ENCODE measurements at regions not wholly inside any gene's neighbourhood (a gene's known extent, or its start where the extent isn't known, plus 50 kb on each side); places are given as distances from the start of the nearest gene placed in this dataset.
"Not testable (repeated sequence)": the region's sequence is repeated elsewhere in the genome, so short reads cannot be mapped to it uniquely, and the experiment has no call there.

DNA sequence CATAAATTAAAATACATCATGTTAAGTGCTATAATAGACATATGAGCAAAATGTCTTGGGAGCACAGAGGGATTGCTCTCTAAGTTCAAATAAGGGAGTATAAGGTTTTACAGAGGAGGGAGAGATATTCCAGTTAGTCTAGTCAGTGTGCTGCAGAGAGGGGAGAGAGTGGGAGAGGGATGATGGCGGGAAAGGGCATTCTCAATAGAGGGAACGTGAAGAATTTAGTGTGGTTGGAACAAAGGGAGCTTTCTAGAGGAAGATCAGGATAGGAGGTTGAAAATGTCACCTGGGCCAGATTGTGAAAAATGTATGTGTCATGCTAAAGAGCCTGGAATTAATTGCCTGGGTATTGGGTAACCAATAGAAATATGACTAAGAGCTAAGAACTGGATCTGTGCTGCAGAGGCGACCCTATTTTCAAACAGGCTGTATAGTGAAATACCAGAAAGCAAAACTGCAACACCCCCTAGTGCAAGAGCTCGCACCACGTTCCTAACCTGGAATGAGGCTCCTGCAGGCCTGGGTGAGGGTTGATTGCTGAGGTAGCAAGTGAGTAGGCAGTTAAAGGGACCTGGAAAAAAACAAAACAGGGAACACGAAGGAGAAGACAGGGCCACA is 791.8 kb upstream of the C9orf72 start:
- DNase-seq: no peak

- DNase-seq: no peak
Measured at GRCh38 chr9:28365728-28366127, 792.4 kb upstream of the C9orf72 start.

DNA sequence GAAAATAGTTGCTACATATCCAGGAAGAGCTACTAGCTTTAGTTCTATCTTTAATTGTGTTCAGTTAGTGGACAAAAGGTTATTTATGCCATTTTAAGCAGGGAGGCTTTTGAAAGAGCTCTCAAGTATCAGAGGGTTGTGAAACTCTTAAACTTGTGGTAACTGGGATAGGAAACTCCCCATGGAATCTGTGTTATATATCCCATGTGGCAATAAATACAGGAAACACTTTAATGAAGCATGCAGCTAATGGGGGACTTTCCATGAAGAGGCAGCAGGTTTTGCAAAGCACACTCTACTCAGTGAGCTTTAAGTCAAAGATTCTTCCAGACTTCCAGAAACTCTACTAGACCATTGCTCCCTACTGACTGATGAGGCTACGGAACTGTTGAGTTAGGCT is 805.0 kb upstream of the C9orf72 start:
- no peak for DNase-seq

- DNase-seq: no peak
Measured at GRCh38 chr9:28379082-28379481, 805.8 kb upstream of the C9orf72 start.

DNA sequence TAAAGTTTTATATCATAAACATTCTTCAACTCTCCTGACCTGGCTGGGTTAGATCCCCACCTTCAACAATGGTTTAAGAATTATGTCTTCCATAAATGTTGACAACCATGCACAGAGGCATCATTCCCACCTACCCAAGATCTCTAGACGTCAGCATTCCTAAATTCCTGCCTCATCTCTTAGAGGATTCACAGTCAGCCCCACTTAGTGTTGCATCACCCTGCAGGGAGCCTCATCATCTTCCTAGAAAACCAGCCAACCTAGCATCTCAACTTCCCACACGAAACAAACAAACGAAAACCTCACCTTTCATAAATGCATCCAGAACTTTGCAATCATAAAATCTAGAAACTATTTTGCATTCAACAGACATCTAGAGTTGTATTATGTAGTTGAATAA is 816.1 kb upstream of the C9orf72 start:
- DNase-seq: no peak

DNA sequence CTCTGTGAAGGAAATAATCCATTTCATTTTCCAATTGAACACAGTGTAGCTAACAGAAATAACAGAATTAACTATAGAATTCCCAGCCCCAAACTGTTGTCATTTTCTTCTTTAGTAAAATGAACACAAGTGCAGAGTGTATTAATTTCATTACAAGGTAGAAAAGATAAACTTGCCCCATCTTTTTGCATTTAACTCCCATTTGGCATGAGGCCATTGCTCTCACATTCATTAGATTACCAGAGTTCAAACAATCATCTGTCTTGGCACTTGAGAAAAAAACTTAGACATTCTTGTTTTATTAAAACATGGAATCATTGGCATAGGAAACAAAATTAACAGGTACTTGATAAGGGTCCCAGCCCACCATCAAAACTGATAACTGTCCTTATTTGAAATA is 821.5 kb upstream of the C9orf72 start:
- no peak for DNase-seq

- no peak for DNase-seq
Measured at GRCh38 chr9:28396058-28396457, 822.8 kb upstream of the C9orf72 start.

DNA sequence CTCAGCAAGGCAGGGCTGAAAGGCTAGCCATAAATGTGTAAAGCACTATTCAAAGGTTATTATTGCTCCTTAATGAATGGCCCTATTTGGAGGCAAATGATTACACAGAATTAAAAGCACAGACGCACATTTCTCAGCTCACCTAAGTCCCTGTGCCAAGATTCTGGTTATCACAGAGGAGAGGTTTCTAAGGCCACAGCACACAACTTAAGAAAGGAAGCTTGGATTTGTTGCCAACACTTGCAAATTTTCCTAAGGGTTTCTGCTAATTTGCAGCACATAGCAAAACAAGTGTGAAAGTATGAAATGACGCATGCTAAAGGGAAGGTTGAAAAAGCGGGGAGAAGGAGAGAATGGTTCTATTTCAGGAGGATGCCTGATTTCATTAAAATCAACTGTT is 834.1 kb upstream of the C9orf72 start:
- no peak for DNase-seq

DNA sequence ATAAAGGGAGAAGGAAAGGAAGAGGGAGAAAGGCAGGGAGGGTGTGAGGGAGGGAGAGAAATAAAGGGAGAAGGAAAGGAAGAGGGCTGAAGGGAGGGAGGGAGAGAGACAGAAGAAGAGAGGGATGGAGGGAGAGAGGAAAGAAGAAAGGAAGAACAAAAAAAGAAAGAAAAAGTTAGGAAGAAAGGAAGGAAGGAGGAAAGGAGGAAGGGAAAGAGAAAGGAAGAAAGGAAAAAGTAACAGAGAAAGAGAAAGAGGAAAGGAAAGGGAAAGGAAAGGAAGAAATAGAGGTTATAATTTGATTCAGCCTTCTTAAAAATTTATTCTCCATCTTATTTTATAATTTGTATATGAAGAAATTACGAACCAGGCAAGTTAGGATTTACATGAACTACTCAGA is 836.6 kb upstream of the C9orf72 start:
- DNase-seq: no peak

GRCh38 chr9:28410411-28410810 is 837.1 kb upstream of the C9orf72 start:
- no peak for DNase-seq

- no peak for DNase-seq
Measured at GRCh38 chr9:28413471-28413870, 840.2 kb upstream of the C9orf72 start.

GRCh38 chr9:28423255-28423654 is 850.0 kb upstream of the C9orf72 start:
- no peak for DNase-seq

GRCh38 chr9:28435456-28435855 is 862.2 kb upstream of the C9orf72 start:
- DNase-seq: no peak

- DNase-seq: no peak
Measured at GRCh38 chr9:28439688-28440087, 866.4 kb upstream of the C9orf72 start.

- DNase-seq: no peak
Measured at GRCh38 chr9:28443461-28443860, 870.2 kb upstream of the C9orf72 start.

GRCh38 chr9:28444637-28445036 is 871.4 kb upstream of the C9orf72 start:
- DNase-seq: no peak

DNA sequence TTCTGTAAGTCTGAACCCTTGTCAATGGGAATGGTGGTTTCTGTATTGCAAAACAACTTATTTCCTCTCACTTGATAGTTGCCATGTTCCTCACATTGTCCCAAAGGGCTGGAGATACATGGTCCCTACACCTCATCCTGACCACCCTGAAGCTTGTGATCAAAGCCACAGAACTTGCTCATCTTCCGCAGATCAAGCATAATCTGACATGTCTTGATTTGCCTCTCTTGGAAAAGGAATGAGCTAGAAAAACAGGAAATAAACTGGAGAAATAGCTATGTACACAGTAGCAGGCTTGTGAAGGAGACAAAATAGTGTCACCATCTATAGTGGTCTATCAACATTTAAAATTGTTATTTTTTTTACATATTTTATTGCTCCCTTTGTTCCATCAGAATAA is 871.9 kb upstream of the C9orf72 start:
- no peak for DNase-seq

DNA sequence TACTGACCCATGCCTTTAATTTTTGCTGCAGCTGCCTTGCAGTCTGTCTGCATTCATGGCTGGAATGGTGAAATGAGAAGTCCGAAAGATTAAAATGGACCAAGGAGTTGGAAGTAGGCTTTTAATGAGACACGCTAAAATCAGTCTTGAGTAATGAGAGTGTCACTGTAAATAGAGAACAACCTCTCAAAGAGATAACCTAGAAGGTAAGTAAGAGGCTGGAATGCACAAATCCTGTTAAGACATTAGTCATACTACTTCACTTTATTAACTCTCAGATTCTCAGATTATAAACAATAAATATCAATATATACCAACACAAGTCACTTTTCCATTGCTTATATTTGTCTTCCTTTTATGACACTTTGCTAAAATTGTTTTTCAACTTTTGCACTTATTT is 880.6 kb upstream of the C9orf72 start:
- DNase-seq: no peak

DNA sequence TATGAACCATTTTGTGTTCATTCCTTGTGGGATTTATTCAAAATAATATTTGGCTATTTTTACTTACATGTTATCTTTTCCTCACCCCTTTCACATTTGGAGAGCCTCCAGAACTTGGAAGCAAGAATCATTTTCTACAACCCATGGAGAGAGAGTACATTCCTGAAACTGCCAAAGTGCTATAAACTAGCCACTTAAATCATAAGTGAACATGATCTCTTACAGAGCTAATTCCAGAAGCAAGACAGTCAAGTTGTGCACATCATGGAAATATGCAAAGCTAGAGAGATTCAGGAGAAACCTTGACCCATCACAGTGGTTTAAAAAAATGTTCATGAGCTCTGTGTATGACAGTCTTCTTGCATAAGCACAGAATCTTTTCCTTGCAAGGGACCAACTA is 883.6 kb upstream of the C9orf72 start:
- no peak for DNase-seq

- DNase-seq: no peak
Measured at GRCh38 chr9:28464481-28465216, 891.4 kb upstream of the C9orf72 start.

DNA sequence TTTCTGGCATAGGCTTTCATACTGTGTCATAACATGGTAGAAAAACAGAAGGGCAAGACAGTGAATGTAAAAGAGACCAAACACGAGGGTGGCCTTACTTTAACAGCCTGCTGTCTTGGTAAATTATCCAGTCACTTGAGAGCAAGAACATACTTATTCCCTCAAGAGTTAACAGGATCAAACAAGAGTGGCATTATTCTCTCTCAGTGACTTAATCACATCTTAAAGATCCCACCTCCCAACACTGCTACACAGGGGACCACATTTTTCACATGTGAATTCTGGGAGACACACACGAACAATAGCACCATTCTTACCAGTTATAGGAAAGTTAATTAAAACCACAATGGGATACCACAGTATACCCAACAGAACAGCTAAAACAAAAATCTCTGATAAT is 898.0 kb upstream of the C9orf72 start:
- no peak for DNase-seq

- DNase-seq: no peak
Measured at GRCh38 chr9:28487561-28487960, 914.3 kb upstream of the C9orf72 start.

GRCh38 chr9:28491121-28491520 is 917.8 kb upstream of the C9orf72 start:
- no peak for DNase-seq

DNA sequence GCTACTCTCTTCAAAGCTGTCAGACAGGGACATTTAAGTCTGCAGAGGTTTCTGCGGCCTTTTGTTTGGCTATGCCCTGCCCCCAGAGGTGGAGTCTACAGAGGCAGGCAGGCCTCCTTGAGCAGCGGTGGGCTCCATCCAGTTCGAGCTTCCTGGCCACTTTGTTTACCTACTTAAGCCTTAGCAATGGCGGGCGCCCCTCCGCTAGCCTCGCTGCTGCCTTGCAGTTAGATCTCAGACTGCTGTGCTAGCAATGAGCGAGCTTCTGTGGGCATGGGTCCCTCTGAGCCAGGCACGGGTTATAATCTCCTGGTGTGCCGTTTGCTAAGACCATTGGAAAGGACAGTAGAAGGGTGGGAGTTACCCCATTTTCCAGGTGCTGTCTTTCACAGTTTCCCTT is 924.9 kb upstream of the C9orf72 start:
- DNase-seq: not testable (repeated sequence)

DNA sequence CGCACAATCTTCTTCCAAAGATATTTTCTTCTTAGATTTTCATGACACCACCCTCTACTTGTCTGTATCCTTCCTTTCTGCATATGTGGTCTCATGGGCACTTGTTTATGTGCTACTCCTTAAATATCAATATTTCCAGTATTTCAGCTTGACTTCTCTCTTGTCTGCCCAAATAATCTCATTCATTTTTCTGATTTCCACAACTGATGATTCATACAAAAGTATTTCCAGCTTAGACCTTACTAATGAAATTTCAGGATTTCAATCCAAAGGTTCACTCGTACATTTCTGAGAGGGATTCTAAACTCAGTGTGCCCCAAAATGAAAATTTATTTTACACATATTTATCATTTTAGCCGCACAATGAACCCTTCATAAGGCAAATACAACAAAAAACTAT is 928.9 kb upstream of the C9orf72 start:
- no peak for DNase-seq
